Suprapubic skin (tissue), 4 donors: ENCODE measurements at regions not wholly inside any gene's neighbourhood (a gene's known extent, or its start where the extent isn't known, plus 50 kb on each side); places are given as distances from the start of the nearest gene placed in this dataset.

Source experiments
- DNase-seq, 2 donors: peaks; one replicate each; pipeline ENCODE4 v3.0.0-alpha.2; 2019; ENCODE audit warnings: low spot score in 2 of 2
- H3K27ac ChIP-seq: fragments of 200-600 bp; sonication (generic); one replicate; pipeline ENCODE4 v1.5.1; 2019
- H3K27me3 ChIP-seq: fragments of 200-600 bp; sonication (generic); one replicate; pipeline ENCODE4 v1.5.1; 2019
- H3K36me3 ChIP-seq: fragments of 200-600 bp; sonication (generic); one replicate; pipeline ENCODE4 v1.5.1; 2019
- H3K4me1 ChIP-seq: fragments of 200-600 bp; sonication (generic); one replicate; pipeline ENCODE4 v1.5.1; 2019
- H3K4me3 ChIP-seq: fragments of 200-600 bp; sonication (generic); one replicate; pipeline ENCODE4 v1.5.1; 2019; ENCODE audit warnings: mild to moderate bottlenecking
- H3K9me3 ChIP-seq: fragments of 200-600 bp; sonication (generic); one replicate; pipeline ENCODE4 v1.5.1; 2019
- CTCF ChIP-seq, 2 donors: fragments of 200-600 bp in 1 of 2; fragments of 450-650 bp in 1 of 2; sonication (generic) in 1 of 2; IDR thresholded peaks; one replicate each; pipeline ENCODE4 v1.5.1; 2016 to 2019; ENCODE audit warnings: antibody characterized with exemption in 2 of 2, mild to moderate bottlenecking in 1 of 2, moderate library complexity in 1 of 2
- EP300 ChIP-seq: sonication (generic); formaldehyde crosslinking; IDR thresholded peaks from one replicate; pipeline ENCODE4 v1.6.1; 2017; ENCODE audit warnings: antibody characterized with exemption
- POLR2A ChIP-seq, 2 donors: fragments of 450-650 bp; IDR thresholded peaks; one replicate each; pipeline ENCODE4 v1.6.1; 2017; ENCODE audit warnings: antibody characterized with exemption in 2 of 2, mild to moderate bottlenecking in 2 of 2, moderate library complexity in 2 of 2
- POLR2AphosphoS5 ChIP-seq, 3 donors: sonication (generic); formaldehyde crosslinking; IDR thresholded peaks; one replicate each; pipeline ENCODE4 v1.6.1; 2017; ENCODE audit warnings: antibody characterized with exemption in 3 of 3
- WGBS: methylation state at CpG from one replicate; pipeline ENCODE4 v1.1.5; 2018; 5-methylcytosine and 5-hydroxymethylcytosine counted together

- 100% methylated on average over 1 of the region's 1 CpG for WGBS
- H3K9me3 ChIP-seq: no peaks in the 10 kb centered on the region
- no peaks in the 10 kb centered on the region for H3K4me1 ChIP-seq
- H3K4me3 ChIP-seq: no peak overlapping the region
- no peaks in the 10 kb centered on the region for H3K36me3 ChIP-seq
- H3K27me3 ChIP-seq: peaks cover 12% of the 10 kb centered on the region
- no peak overlapping the region for H3K27ac ChIP-seq
- no peak for DNase-seq
- TF ChIP-seq POLR2AphosphoS5 (IDR thresholded peaks at IDR 0.05) (no peak), EP300 (no peak), POLR2A (IDR thresholded peaks at IDR 0.05) (no peak), CTCF (IDR thresholded peaks at IDR 0.05) (no peak)
Observed at GRCh38 chr11:112831041-112831440, 130.2 kb upstream of the NCAM1 start.

GRCh38 chr11:112831969-112832766, 129.1 kb upstream of the NCAM1 start:
- no peak overlapping the region for H3K4me3 ChIP-seq
- H3K27ac ChIP-seq: no peak overlapping the region
- peaks cover 12% of the 10 kb centered on the region for H3K27me3 ChIP-seq
- no peak for DNase-seq
- no peaks in the 10 kb centered on the region for H3K36me3 ChIP-seq
- TF ChIP-seq POLR2AphosphoS5 (IDR thresholded peaks at IDR 0.05) (no peak), POLR2A (IDR thresholded peaks at IDR 0.05) (no peak), CTCF (IDR thresholded peaks at IDR 0.05) (no peak), EP300 (no peak)
- WGBS: 78% methylated on average over 3 of the region's 3 CpGs
- H3K4me1 ChIP-seq: no peaks in the 10 kb centered on the region
- no peaks in the 10 kb centered on the region for H3K9me3 ChIP-seq

- Histone ChIP-seq H3K36me3 (no peaks in the 10 kb centered on the region), H3K9me3 (no peaks in the 10 kb centered on the region), H3K27ac (no peak overlapping the region), H3K4me1 (no peaks in the 10 kb centered on the region), H3K27me3 (peaks cover 12% of the 10 kb centered on the region), H3K4me3 (no peak overlapping the region)
- no peak for DNase-seq
- WGBS: 25% methylated on average over 5 of the region's 5 CpGs
- TF ChIP-seq POLR2A (IDR thresholded peaks at IDR 0.05) (no peak), CTCF (IDR thresholded peaks at IDR 0.05) (no peak), POLR2AphosphoS5 (IDR thresholded peaks at IDR 0.05) (no peak), EP300 (no peak)
Observed at GRCh38 chr11:112834277-112834755, 126.9 kb upstream of the NCAM1 start.

GRCh38 chr11:112835591-112836255, 125.5 kb upstream of the NCAM1 start:
- no peak for TF ChIP-seq EP300
- TF ChIP-seq POLR2AphosphoS5 (IDR thresholded peaks at IDR 0.05): no peak
- no peak for TF ChIP-seq CTCF (IDR thresholded peaks at IDR 0.05)
- no peak for TF ChIP-seq POLR2A (IDR thresholded peaks at IDR 0.05)
- no peak overlapping the region for H3K4me3 ChIP-seq
- H3K27me3 ChIP-seq: peaks cover 9% of the 10 kb centered on the region
- 53% methylated on average over 13 of the region's 13 CpGs for WGBS
- H3K9me3 ChIP-seq: no peaks in the 10 kb centered on the region
- no peaks in the 10 kb centered on the region for H3K36me3 ChIP-seq
- no peak for DNase-seq
- no peak overlapping the region for H3K27ac ChIP-seq
- H3K4me1 ChIP-seq: no peaks in the 10 kb centered on the region

GRCh38 chr11:112836256-112836602, 125.0 kb upstream of the NCAM1 start:
- Histone ChIP-seq H3K27ac (no peak overlapping the region), H3K36me3 (no peaks in the 10 kb centered on the region), H3K9me3 (no peaks in the 10 kb centered on the region), H3K27me3 (peaks cover 9% of the 10 kb centered on the region), H3K4me3 (no peak overlapping the region), H3K4me1 (no peaks in the 10 kb centered on the region)
- no peak for TF ChIP-seq EP300
- no peak for TF ChIP-seq POLR2AphosphoS5 (IDR thresholded peaks at IDR 0.05)
- no peak for TF ChIP-seq POLR2A (IDR thresholded peaks at IDR 0.05)
- no peak for TF ChIP-seq CTCF (IDR thresholded peaks at IDR 0.05)
- no peak for DNase-seq
- 66% methylated on average over 9 of the region's 9 CpGs for WGBS
